ENCODE measurements at regions not wholly inside any gene's neighbourhood (a gene's known extent, or its start where the extent isn't known, plus 50 kb on each side); places are given as distances from the start of the nearest gene placed in this dataset.

GRCh38 chr14:96727491-96727890, 69.7 kb upstream of the VRK1 start:
- H3K27ac ChIP-seq (ENCODE audit: low read depth in 1 of 2, low read length in 2 of 2), result no peak overlapping the region
- H3K27me3 Mint-ChIP-seq, result peaks cover 29% of the 10 kb centered on the region
- intact Hi-C loops (cut with DNase I, micrococcal nuclease), result no loop called here
- no peaks in the 10 kb centered on the region for H3K4me1 ChIP-seq (ENCODE audit: insufficient read depth, low read length)
- DNase-seq (no peak), ATAC-seq (ENCODE audit: poor library complexity) (no peak)
- no peaks in the 10 kb centered on the region for H3K4me1 Mint-ChIP-seq (ENCODE audit: low read depth)
- no peaks in the 10 kb centered on the region for H3K36me3 Mint-ChIP-seq (ENCODE audit: low read depth)
- no peaks in the 10 kb centered on the region for H3K36me3 ChIP-seq (ENCODE audit: insufficient read depth, low read length)
- no peaks in the 10 kb centered on the region for H3K9me3 ChIP-seq (ENCODE audit: control insufficient read depth in 1 of 2, insufficient read depth in 1 of 2, low read length in 2 of 2)
- H3K27ac Mint-ChIP-seq, result no peak overlapping the region
- H3K4me3 Mint-ChIP-seq, result no peak overlapping the region
- no peaks in the 10 kb centered on the region for H3K9me3 Mint-ChIP-seq
- ChIA-PET CTCF (no interaction called here), POLR2A (no interaction called here)
- peaks cover 2 to 4% of the 10 kb centered on the region in 2 experiments for H3K27me3 ChIP-seq (ENCODE audit: control insufficient read depth in 1 of 2, insufficient read depth in 2 of 2, low read length in 2 of 2)
- no peak overlapping the region for H3K4me3 ChIP-seq (ENCODE audit: low read length)
- TF ChIP-seq CTCF (IDR thresholded peaks at IDR 0.05), result no peak

- POLR2A ChIA-PET, result no interaction called here
- Mint-ChIP-seq H3K27me3 (peaks cover 35% of the 10 kb centered on the region), H3K4me3 (no peak overlapping the region), H3K4me1 (ENCODE audit: low read depth) (no peaks in the 10 kb centered on the region), H3K9me3 (no peaks in the 10 kb centered on the region), H3K27ac (no peak overlapping the region), H3K36me3 (ENCODE audit: low read depth) (no peaks in the 10 kb centered on the region)
- Histone ChIP-seq H3K4me1 (ENCODE audit: insufficient read depth, low read length) (no peaks in the 10 kb centered on the region), H3K27ac (ENCODE audit: low read depth in 1 of 2, low read length in 2 of 2) (no peak overlapping the region), H3K4me3 (ENCODE audit: low read length) (no peak overlapping the region), H3K9me3 (ENCODE audit: control insufficient read depth in 1 of 2, insufficient read depth in 1 of 2, low read length in 2 of 2) (no peaks in the 10 kb centered on the region), H3K36me3 (ENCODE audit: insufficient read depth, low read length) (no peaks in the 10 kb centered on the region), H3K27me3 (ENCODE audit: control insufficient read depth in 1 of 2, insufficient read depth in 2 of 2, low read length in 2 of 2) (peaks cover 4 to 9% of the 10 kb centered on the region in 2 experiments)
- no peak for TF ChIP-seq CTCF (IDR thresholded peaks at IDR 0.05)
- intact Hi-C loops (cut with DNase I, micrococcal nuclease), result no loop called here
- CTCF ChIA-PET, result no interaction called here
- DNase-seq (no peak), ATAC-seq (ENCODE audit: poor library complexity) (no peak)
These were observed 69.0 kb upstream of the VRK1 start for GRCh38 chr14:96727980-96728717.

GRCh38 chr14:96729889-96730288, 67.3 kb upstream of the VRK1 start:
- CTCF ChIA-PET, result interaction anchor here (1.6 kb wide), 1 partner anchor 12 kb away, joined by 4 read pairs; no protein-coding TSS in a partner anchor
- H3K4me3 ChIP-seq (ENCODE audit: low read length), result no peak overlapping the region
- POLR2A ChIA-PET, result no interaction called here
- Mint-ChIP-seq H3K27me3 (peaks cover 46% of the 10 kb centered on the region), H3K4me1 (ENCODE audit: low read depth) (no peaks in the 10 kb centered on the region), H3K36me3 (ENCODE audit: low read depth) (no peaks in the 10 kb centered on the region), H3K9me3 (no peaks in the 10 kb centered on the region), H3K4me3 (no peak overlapping the region), H3K27ac (no peak overlapping the region)
- H3K4me1 ChIP-seq (ENCODE audit: insufficient read depth, low read length), result no peaks in the 10 kb centered on the region
- no peak overlapping the region for H3K27ac ChIP-seq (ENCODE audit: low read depth in 1 of 2, low read length in 2 of 2)
- intact Hi-C loops (cut with DNase I, micrococcal nuclease), result no loop called here
- no peaks in the 10 kb centered on the region for H3K9me3 ChIP-seq (ENCODE audit: control insufficient read depth in 1 of 2, insufficient read depth in 1 of 2, low read length in 2 of 2)
- peaks cover 9 to 12% of the 10 kb centered on the region in 2 experiments for H3K27me3 ChIP-seq (ENCODE audit: control insufficient read depth in 1 of 2, insufficient read depth in 2 of 2, low read length in 2 of 2)
- TF ChIP-seq CTCF (IDR thresholded peaks at IDR 0.05), result no peak
- ATAC-seq (ENCODE audit: poor library complexity) (no peak), DNase-seq (no peak)
- no peaks in the 10 kb centered on the region for H3K36me3 ChIP-seq (ENCODE audit: insufficient read depth, low read length)

Measured in CD4-positive, alpha-beta T cell (primary cell).